Spinal cord (tissue), 9 donors: ENCODE measurements at regions not wholly inside any gene's neighbourhood (a gene's known extent, or its start where the extent isn't known, plus 50 kb on each side); places are given as distances from the start of the nearest gene placed in this dataset.

Experiments used
- DNase-seq, 6 donors: peaks; one replicate each; pipeline versions ENCODE4 v3.0.0 to v3.0.0-alpha.2; 2013 to 2015; ENCODE audit warnings: low spot score in 6 of 6, low read depth in 4 of 6
- H3K27ac ChIP-seq: one replicate; pipeline ENCODE4 v1.5.1; 2013; ENCODE audit warnings: low read depth, low read length, control low read depth
- H3K27me3 ChIP-seq: one replicate; pipeline ENCODE4 v1.6.1; 2013; ENCODE audit warnings: low read length; ENCODE audit not compliant: control insufficient read depth, insufficient read depth
- H3K36me3 ChIP-seq: one replicate; pipeline ENCODE4 v1.6.1; 2013; ENCODE audit warnings: low read length; ENCODE audit not compliant: control insufficient read depth, insufficient read depth
- H3K4me1 ChIP-seq: one replicate; pipeline ENCODE4 v1.6.1; 2013; ENCODE audit warnings: low read length; ENCODE audit not compliant: control insufficient read depth, insufficient read depth
- H3K4me3 ChIP-seq: one replicate; pipeline ENCODE4 v1.5.1; 2013; ENCODE audit warnings: low read depth, low read length, control low read depth
- H3K9me3 ChIP-seq: one replicate; pipeline ENCODE4 v1.6.1; 2013; ENCODE audit warnings: low read length; ENCODE audit not compliant: control insufficient read depth, insufficient read depth
- WGBS: methylation state at CpG from one replicate; pipeline ENCODE4 v1.1.5; 2013; ENCODE audit warnings: missing lambda C conversion rate; ENCODE audit not compliant: insufficient coverage; 5-methylcytosine and 5-hydroxymethylcytosine counted together
- donor health status: healthy.

- H3K4me3 ChIP-seq, result no peak overlapping the region
- H3K9me3 ChIP-seq, result no peaks in the 10 kb centered on the region
- WGBS, result 39% methylated on average over 3 of the region's 5 CpGs
- DNase-seq, result peak in 2 of 6 donors; percentile 26 to 70
- H3K27ac ChIP-seq, result no peak overlapping the region
- peaks cover 3% of the 10 kb centered on the region for H3K4me1 ChIP-seq
- H3K36me3 ChIP-seq, result no peaks in the 10 kb centered on the region
- H3K27me3 ChIP-seq, result no peaks in the 10 kb centered on the region
Measured at GRCh38 chr15:53320816-53321215, 438.6 kb downstream of the WDR72 start.

DNA sequence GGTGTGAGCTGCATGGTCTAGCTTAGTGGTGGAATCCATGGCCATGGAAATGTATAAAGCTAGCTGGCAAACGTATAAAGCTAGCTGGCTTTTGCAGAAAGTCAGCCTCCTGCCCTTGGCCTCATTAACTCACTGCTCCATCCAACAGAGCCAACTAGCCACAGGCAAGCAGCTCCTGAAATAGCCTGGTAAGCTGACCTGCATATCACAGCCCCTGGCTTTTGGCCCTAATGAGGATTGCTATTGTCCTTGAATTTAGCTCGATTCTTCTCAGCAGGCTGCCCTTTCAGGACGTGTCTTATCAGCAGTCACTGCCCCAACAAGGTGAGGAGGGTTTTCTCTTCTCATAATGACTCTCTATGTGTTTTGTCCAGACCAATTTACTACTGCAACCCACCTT, 446.8 kb downstream of the WDR72 start:
- WGBS, result 47% methylated on average over 2 of the region's 3 CpGs
- Histone ChIP-seq H3K4me3 (no peak overlapping the region), H3K9me3 (no peaks in the 10 kb centered on the region), H3K27ac (no peak overlapping the region), H3K4me1 (no peaks in the 10 kb centered on the region), H3K36me3 (no peaks in the 10 kb centered on the region), H3K27me3 (no peaks in the 10 kb centered on the region)
- no peak for DNase-seq

GRCh38 chr15:53310709-53311108, 448.8 kb downstream of the WDR72 start:
- WGBS, result no CpG with 5 or more reads among the region's 1 CpG
- Histone ChIP-seq H3K27me3 (no peaks in the 10 kb centered on the region), H3K27ac (no peak overlapping the region), H3K9me3 (no peaks in the 10 kb centered on the region), H3K36me3 (no peaks in the 10 kb centered on the region), H3K4me1 (no peaks in the 10 kb centered on the region), H3K4me3 (no peak overlapping the region)
- DNase-seq, result no peak

DNA sequence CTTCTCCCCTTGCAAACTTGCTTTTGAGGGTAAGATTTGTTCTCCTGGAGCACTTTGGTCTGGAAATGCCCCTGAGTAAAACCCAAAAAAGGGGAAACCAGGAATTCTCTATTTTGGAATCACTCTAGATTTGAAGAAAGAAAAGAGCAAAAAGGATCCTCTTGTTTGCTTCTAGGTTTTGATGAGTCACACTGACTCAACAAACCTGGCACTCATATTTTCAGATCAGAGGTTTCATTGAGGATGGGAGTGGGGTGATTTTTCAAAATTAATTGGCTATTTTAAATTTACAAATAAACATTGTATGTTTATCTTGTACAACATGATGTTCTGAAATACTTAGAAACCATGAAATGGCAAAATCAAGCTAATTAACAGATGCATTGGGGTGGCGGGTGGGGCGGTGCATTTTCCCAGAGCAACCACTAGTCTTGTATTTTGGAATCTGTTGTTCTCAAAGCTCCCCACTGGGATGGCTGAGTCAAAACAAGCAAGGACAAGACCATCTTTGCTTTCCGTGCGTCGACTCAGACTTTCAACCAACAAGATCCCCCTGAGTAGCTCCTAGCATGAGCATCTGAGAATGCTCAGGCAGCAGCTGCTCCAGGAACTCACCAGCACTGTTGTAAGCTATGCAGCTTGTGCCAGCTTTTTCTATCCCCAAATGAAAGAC, 451.4 kb downstream of the WDR72 start:
- H3K36me3 ChIP-seq, result no peaks in the 10 kb centered on the region
- no peak overlapping the region for H3K4me3 ChIP-seq
- H3K9me3 ChIP-seq, result no peaks in the 10 kb centered on the region
- WGBS, result 63% methylated on average over 5 of the region's 5 CpGs
- no peaks in the 10 kb centered on the region for H3K4me1 ChIP-seq
- DNase-seq, result peak in 1 of 6 donors; percentile 6
- no peaks in the 10 kb centered on the region for H3K27me3 ChIP-seq
- H3K27ac ChIP-seq, result no peak overlapping the region

- Histone ChIP-seq H3K4me1 (no peaks in the 10 kb centered on the region), H3K27me3 (no peaks in the 10 kb centered on the region), H3K4me3 (no peak overlapping the region), H3K36me3 (no peaks in the 10 kb centered on the region), H3K9me3 (no peaks in the 10 kb centered on the region), H3K27ac (no peak overlapping the region)
- 100% methylated on average over 1 of the region's 2 CpGs for WGBS
- no peak for DNase-seq
Measured at GRCh38 chr15:53305554-53305953, 453.9 kb downstream of the WDR72 start.

- no peaks in the 10 kb centered on the region for H3K4me1 ChIP-seq
- no peaks in the 10 kb centered on the region for H3K27me3 ChIP-seq
- H3K36me3 ChIP-seq, result no peaks in the 10 kb centered on the region
- no peak overlapping the region for H3K4me3 ChIP-seq
- WGBS, result 100% methylated on average over 1 of the region's 1 CpG
- H3K27ac ChIP-seq, result no peak overlapping the region
- no peak for DNase-seq
- no peaks in the 10 kb centered on the region for H3K9me3 ChIP-seq
Measured at GRCh38 chr15:53305101-53305500, 454.4 kb downstream of the WDR72 start.

GRCh38 chr15:53297828-53298227, 461.6 kb downstream of the WDR72 start:
- WGBS, result 80% methylated on average over 1 of the region's 4 CpGs
- Histone ChIP-seq H3K27ac (no peak overlapping the region), H3K4me1 (no peaks in the 10 kb centered on the region), H3K36me3 (no peaks in the 10 kb centered on the region), H3K27me3 (no peaks in the 10 kb centered on the region), H3K4me3 (no peak overlapping the region), H3K9me3 (no peaks in the 10 kb centered on the region)
- no peak for DNase-seq

- Histone ChIP-seq H3K36me3 (no peaks in the 10 kb centered on the region), H3K9me3 (no peaks in the 10 kb centered on the region), H3K27me3 (no peaks in the 10 kb centered on the region), H3K27ac (no peak overlapping the region), H3K4me1 (no peaks in the 10 kb centered on the region), H3K4me3 (no peak overlapping the region)
- DNase-seq, result no peak
- WGBS, result no CpG with 5 or more reads among the region's 4 CpGs
Measured at GRCh38 chr15:53296603-53297002, 462.9 kb downstream of the WDR72 start.

DNA sequence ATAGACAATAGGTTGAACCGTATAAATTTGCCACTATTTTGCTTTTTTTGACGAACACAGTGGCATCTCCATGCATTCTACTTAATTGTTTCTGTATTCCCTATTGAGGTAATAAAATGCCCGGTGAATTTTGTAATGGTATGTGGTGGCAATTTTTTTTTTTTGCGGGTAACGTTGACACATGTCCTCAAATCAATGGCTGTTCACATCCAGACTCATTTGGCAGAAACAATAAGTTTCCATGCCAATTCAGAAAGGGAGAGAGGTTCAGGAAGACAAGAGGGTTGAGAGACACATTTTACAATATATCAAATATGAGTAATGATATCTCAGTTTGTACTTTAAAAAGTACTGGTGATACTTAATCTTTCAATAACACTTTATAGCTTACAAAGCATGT, 463.9 kb downstream of the WDR72 start:
- H3K4me1 ChIP-seq, result no peaks in the 10 kb centered on the region
- H3K36me3 ChIP-seq, result no peaks in the 10 kb centered on the region
- H3K9me3 ChIP-seq, result no peaks in the 10 kb centered on the region
- peak in 1 of 6 donors; percentile 9 for DNase-seq
- H3K4me3 ChIP-seq, result no peak overlapping the region
- H3K27me3 ChIP-seq, result no peaks in the 10 kb centered on the region
- H3K27ac ChIP-seq, result no peak overlapping the region
- WGBS, result no CpG with 5 or more reads among the region's 5 CpGs

DNA sequence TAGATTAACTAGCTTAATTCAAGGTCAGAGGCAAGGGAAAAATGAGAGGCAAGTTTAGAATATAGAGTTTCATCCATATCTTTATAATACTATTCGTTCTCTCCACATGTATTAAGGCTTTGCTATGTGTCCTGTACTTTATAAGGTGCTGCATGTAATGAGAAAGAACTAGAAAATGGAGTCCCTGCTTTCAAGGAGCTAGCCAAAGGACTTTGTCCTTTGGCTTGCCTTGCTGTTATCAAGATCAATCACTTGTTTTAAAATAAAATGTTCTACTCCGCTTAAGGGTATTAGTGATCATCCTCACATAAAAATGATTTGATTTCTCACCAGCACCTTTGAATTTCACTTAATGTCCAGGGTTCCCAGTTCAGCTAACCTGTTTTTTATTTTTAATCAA, 470.9 kb downstream of the WDR72 start:
- no CpG with 5 or more reads among the region's 2 CpGs for WGBS
- no peaks in the 10 kb centered on the region for H3K9me3 ChIP-seq
- no peaks in the 10 kb centered on the region for H3K4me1 ChIP-seq
- no peak for DNase-seq
- no peaks in the 10 kb centered on the region for H3K36me3 ChIP-seq
- H3K4me3 ChIP-seq, result no peak overlapping the region
- no peaks in the 10 kb centered on the region for H3K27me3 ChIP-seq
- no peak overlapping the region for H3K27ac ChIP-seq
